ENCODE measurements at regions not wholly inside any gene's neighbourhood (a gene's known extent, or its start where the extent isn't known, plus 50 kb on each side); places are given as distances from the start of the nearest gene placed in this dataset.

DNA sequence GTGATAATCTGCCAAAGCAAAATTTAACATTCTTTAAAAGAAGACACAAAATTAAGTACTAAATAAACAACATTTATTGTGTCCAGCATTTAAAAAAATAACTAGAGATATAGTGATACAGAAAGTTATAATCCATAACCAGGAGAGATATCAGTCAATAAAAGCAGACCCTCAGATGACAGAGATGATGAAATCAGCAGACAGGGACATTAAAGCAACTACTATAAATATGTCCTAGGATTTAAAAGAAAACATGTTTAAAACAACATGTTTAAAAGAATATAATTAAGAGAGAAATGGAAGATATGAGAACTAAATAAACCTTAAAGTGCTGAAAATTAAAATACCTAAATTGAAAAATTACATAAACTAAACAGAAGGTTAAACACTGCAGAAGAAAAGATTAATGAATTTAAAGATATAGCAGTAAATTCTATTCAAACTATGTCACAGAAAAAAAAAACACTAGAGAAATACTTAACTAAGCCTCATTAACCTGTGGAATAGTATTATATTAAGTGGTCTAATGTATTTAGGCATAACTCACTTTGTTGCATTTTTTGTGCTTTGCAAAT, 261.2 kb upstream of the NR5A2 start:
- TF ChIP-seq POLR2A (IDR thresholded peaks at IDR 0.05), result no peak
- TF ChIP-seq, protein P1, sequence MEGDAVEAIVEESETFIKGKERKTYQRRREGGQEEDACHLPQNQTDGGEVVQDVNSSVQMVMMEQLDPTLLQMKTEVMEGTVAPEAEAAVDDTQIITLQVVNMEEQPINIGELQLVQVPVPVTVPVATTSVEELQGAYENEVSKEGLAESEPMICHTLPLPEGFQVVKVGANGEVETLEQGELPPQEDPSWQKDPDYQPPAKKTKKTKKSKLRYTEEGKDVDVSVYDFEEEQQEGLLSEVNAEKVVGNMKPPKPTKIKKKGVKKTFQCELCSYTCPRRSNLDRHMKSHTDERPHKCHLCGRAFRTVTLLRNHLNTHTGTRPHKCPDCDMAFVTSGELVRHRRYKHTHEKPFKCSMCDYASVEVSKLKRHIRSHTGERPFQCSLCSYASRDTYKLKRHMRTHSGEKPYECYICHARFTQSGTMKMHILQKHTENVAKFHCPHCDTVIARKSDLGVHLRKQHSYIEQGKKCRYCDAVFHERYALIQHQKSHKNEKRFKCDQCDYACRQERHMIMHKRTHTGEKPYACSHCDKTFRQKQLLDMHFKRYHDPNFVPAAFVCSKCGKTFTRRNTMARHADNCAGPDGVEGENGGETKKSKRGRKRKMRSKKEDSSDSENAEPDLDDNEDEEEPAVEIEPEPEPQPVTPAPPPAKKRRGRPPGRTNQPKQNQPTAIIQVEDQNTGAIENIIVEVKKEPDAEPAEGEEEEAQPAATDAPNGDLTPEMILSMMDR (IDR thresholded peaks at IDR 0.05), result no peak

All from Peyer's patch (tissue), 4 donors.